ENCODE measurements at regions not wholly inside any gene's neighbourhood (a gene's known extent, or its start where the extent isn't known, plus 50 kb on each side); places are given as distances from the start of the nearest gene placed in this dataset.

- Histone ChIP-seq H3K4me1 (no peaks in the 10 kb centered on the region), H3K27me3 (no peaks in the 10 kb centered on the region), H3K4me3 (no peak overlapping the region), H3K9me3 (no peaks in the 10 kb centered on the region), H3K27ac (no peak overlapping the region), H3K36me3 (no peaks in the 10 kb centered on the region)
- intact Hi-C loops (cut with DNase I): no loop called here
- DNase-seq (ENCODE audit: extremely low spot score in 2 of 2): no peak
- TF ChIP-seq POLR2AphosphoS5 (IDR thresholded peaks at IDR 0.05; ENCODE audit: insufficient read depth in 1 of 2, low read depth in 1 of 2) (no peak), CTCF (IDR thresholded peaks at IDR 0.05) (no peak), POLR2A (IDR thresholded peaks at IDR 0.05) (no peak)
These were observed 596.3 kb downstream of the FAT4 start for GRCh38 chr4:125911058-125911457.

- H3K27me3 ChIP-seq: no peaks in the 10 kb centered on the region
- H3K4me3 ChIP-seq: no peak overlapping the region
- H3K27ac ChIP-seq: no peak overlapping the region
- no peaks in the 10 kb centered on the region for H3K9me3 ChIP-seq
- H3K4me1 ChIP-seq: no peaks in the 10 kb centered on the region
- TF ChIP-seq POLR2AphosphoS5 (IDR thresholded peaks at IDR 0.05; ENCODE audit: insufficient read depth in 1 of 2, low read depth in 1 of 2) (no peak), CTCF (IDR thresholded peaks at IDR 0.05) (no peak), POLR2A (IDR thresholded peaks at IDR 0.05) (no peak)
- no peaks in the 10 kb centered on the region for H3K36me3 ChIP-seq
- intact Hi-C loops (cut with DNase I): no loop called here
- DNase-seq (ENCODE audit: extremely low spot score in 2 of 2): no peak
These were observed 596.7 kb downstream of the FAT4 start for GRCh38 chr4:125911481-125911880.

- Histone ChIP-seq H3K36me3 (no peaks in the 10 kb centered on the region), H3K27ac (no peak overlapping the region), H3K27me3 (no peaks in the 10 kb centered on the region), H3K9me3 (no peaks in the 10 kb centered on the region), H3K4me1 (no peaks in the 10 kb centered on the region), H3K4me3 (no peak overlapping the region)
- intact Hi-C loops (cut with DNase I): no loop called here
- no peak for DNase-seq (ENCODE audit: extremely low spot score in 2 of 2)
- TF ChIP-seq POLR2A (IDR thresholded peaks at IDR 0.05) (no peak), POLR2AphosphoS5 (IDR thresholded peaks at IDR 0.05; ENCODE audit: insufficient read depth in 1 of 2, low read depth in 1 of 2) (no peak), CTCF (IDR thresholded peaks at IDR 0.05) (no peak)
These were observed 602.8 kb downstream of the FAT4 start for GRCh38 chr4:125917559-125917958.

GRCh38 chr4:125928652-125929051, 613.9 kb downstream of the FAT4 start:
- H3K9me3 ChIP-seq: no peaks in the 10 kb centered on the region
- intact Hi-C loops (cut with DNase I): no loop called here
- no peak overlapping the region for H3K27ac ChIP-seq
- H3K4me3 ChIP-seq: no peak overlapping the region
- H3K4me1 ChIP-seq: no peaks in the 10 kb centered on the region
- no peaks in the 10 kb centered on the region for H3K36me3 ChIP-seq
- no peaks in the 10 kb centered on the region for H3K27me3 ChIP-seq
- no peak for DNase-seq (ENCODE audit: extremely low spot score in 2 of 2)
- TF ChIP-seq POLR2A (IDR thresholded peaks at IDR 0.05): no peak
- TF ChIP-seq CTCF (IDR thresholded peaks at IDR 0.05): no peak
- no peak for TF ChIP-seq POLR2AphosphoS5 (IDR thresholded peaks at IDR 0.05; ENCODE audit: insufficient read depth in 1 of 2, low read depth in 1 of 2)

GRCh38 chr4:125938541-125938940, 623.8 kb downstream of the FAT4 start:
- no peak overlapping the region for H3K4me3 ChIP-seq
- no peak for DNase-seq (ENCODE audit: extremely low spot score in 2 of 2)
- intact Hi-C loops (cut with DNase I): no loop called here
- H3K27me3 ChIP-seq: no peaks in the 10 kb centered on the region
- H3K36me3 ChIP-seq: no peaks in the 10 kb centered on the region
- TF ChIP-seq POLR2AphosphoS5 (IDR thresholded peaks at IDR 0.05; ENCODE audit: insufficient read depth in 1 of 2, low read depth in 1 of 2) (no peak), POLR2A (IDR thresholded peaks at IDR 0.05) (no peak), CTCF (IDR thresholded peaks at IDR 0.05) (no peak)
- H3K9me3 ChIP-seq: no peaks in the 10 kb centered on the region
- H3K27ac ChIP-seq: no peak overlapping the region
- H3K4me1 ChIP-seq: no peaks in the 10 kb centered on the region
